ENCODE measurements at regions not wholly inside any gene's neighbourhood (a gene's known extent, or its start where the extent isn't known, plus 50 kb on each side); places are given as distances from the start of the nearest gene placed in this dataset.

DNA sequence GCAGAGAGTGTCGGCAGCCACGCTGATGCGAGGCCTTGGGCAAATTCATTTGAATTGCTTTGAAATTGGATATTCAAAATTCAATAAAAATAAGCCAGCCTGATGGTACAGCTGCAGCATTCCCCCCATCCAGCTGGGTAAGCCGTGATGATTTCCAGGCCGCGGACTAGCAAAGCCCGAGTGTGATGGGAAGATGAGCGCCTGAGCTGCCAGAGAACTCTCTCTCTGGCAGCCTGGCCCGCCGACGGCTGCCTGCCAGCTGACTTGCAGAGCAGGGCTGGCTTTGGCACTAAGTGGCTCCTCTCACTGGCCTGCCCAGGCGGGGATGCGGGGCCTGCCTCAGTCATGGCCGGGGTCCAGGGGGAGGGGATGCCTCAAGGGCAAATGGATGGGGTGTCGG is 268.3 kb upstream of the WWC1 start:
- TF ChIP-seq CTCF (IDR thresholded peaks at IDR 0.05; ENCODE audit: low read length) (no peak), EZH2 (IDR thresholded peaks at IDR 0.05; ENCODE audit: borderline replicate concordance, low read length) (no peak)
